GM18517 (cell line): ENCODE measurements at regions not wholly inside any gene's neighbourhood (a gene's known extent, or its start where the extent isn't known, plus 50 kb on each side); places are given as distances from the start of the nearest gene placed in this dataset.

Experiments used
- ATAC-seq: cut with Tn5 transposase; IDR thresholded peaks from one replicate; pipeline ENCODE4 v1.9.1; 2021; ENCODE audit warnings: mild to moderate bottlenecking, moderate library complexity; ENCODE audit not compliant: unreplicated experiment

- ATAC-seq, result no peak
These were observed 225.7 kb downstream of the UTP18 start for GRCh38 chr17:51486091-51486490.

- no peak for ATAC-seq
These were observed 226.7 kb downstream of the UTP18 start for GRCh38 chr17:51486885-51487520.

- no peak for ATAC-seq
These were observed 227.6 kb downstream of the UTP18 start for GRCh38 chr17:51487947-51488346.

GRCh38 chr17:51491416-51491815 lies 231.1 kb downstream of the UTP18 start:
- ATAC-seq, result no peak

GRCh38 chr17:51493206-51493605 lies 232.9 kb downstream of the UTP18 start:
- ATAC-seq, result no peak

GRCh38 chr17:51496378-51496777 lies 236.0 kb downstream of the UTP18 start:
- ATAC-seq, result no peak

GRCh38 chr17:51499897-51500296 lies 239.6 kb downstream of the UTP18 start:
- no peak for ATAC-seq

GRCh38 chr17:51500454-51500853 lies 240.1 kb downstream of the UTP18 start:
- ATAC-seq, result no peak

GRCh38 chr17:51505450-51505849 lies 245.1 kb downstream of the UTP18 start:
- ATAC-seq, result no peak

- ATAC-seq, result no peak
These were observed 247.1 kb downstream of the UTP18 start for GRCh38 chr17:51507444-51507843.

- no peak for ATAC-seq
These were observed 247.7 kb downstream of the UTP18 start for GRCh38 chr17:51508048-51508447.

- ATAC-seq, result no peak
These were observed 250.6 kb downstream of the UTP18 start for GRCh38 chr17:51510940-51511339.

- ATAC-seq, result no peak
These were observed 252.0 kb downstream of the UTP18 start for GRCh38 chr17:51512220-51512907.

- no peak for ATAC-seq
These were observed 256.6 kb downstream of the UTP18 start for GRCh38 chr17:51516924-51517323.

- ATAC-seq, result no peak
These were observed 264.2 kb downstream of the UTP18 start for GRCh38 chr17:51524524-51524923.

GRCh38 chr17:51526507-51526906 lies 266.2 kb downstream of the UTP18 start:
- ATAC-seq, result no peak

- ATAC-seq, result no peak
These were observed 267.1 kb downstream of the UTP18 start for GRCh38 chr17:51527225-51527982.

- no peak for ATAC-seq
These were observed 267.8 kb downstream of the UTP18 start for GRCh38 chr17:51528111-51528510.

- ATAC-seq, result no peak
These were observed 272.9 kb downstream of the UTP18 start for GRCh38 chr17:51533219-51533618.

- ATAC-seq, result no peak
These were observed 273.5 kb downstream of the UTP18 start for GRCh38 chr17:51533821-51534220.

- no peak for ATAC-seq
These were observed 276.3 kb downstream of the UTP18 start for GRCh38 chr17:51536627-51537026.

GRCh38 chr17:51537996-51538550 lies 277.7 kb downstream of the UTP18 start:
- ATAC-seq, result no peak
